Right atrium auricular region (tissue), 2 donors: ENCODE measurements at regions not wholly inside any gene's neighbourhood (a gene's known extent, or its start where the extent isn't known, plus 50 kb on each side); places are given as distances from the start of the nearest gene placed in this dataset.

Experiments
- DNase-seq: peaks from one replicate; pipeline ENCODE4 v3.0.0-alpha.2; 2019; ENCODE audit warnings: low spot score
- H3K27ac ChIP-seq, 2 donors: fragments of 200-600 bp; sonication (generic); 1 replicate in 1 of 2; 2 replicates in 1 of 2; pipeline ENCODE4 v1.5.1; 2016 to 2019
- H3K27me3 ChIP-seq, 2 donors: fragments of 200-600 bp; sonication (generic); one replicate each; pipeline versions ENCODE4 v1.5.1 to v1.6.0; 2017 to 2019
- H3K36me3 ChIP-seq: fragments of 200-600 bp; sonication (generic); one replicate; pipeline ENCODE4 v1.5.1; 2016
- H3K4me1 ChIP-seq, 2 donors: fragments of 200-600 bp; sonication (generic); one replicate each; pipeline versions ENCODE4 v1.5.1 to v1.6.0; 2017 to 2019
- H3K4me3 ChIP-seq, 2 donors: fragments of 200-600 bp; sonication (generic); 1 replicate in 1 of 2; 2 replicates in 1 of 2; pipeline ENCODE4 v1.5.1; 2017 to 2019; ENCODE audit warnings: mild to moderate bottlenecking in 1 of 2, moderate library complexity in 1 of 2
- H3K9me3 ChIP-seq, 2 donors: fragments of 200-600 bp; sonication (generic); one replicate each; pipeline ENCODE4 v1.5.1; 2019
- TF ChIP-seq, protein P1 (sequence below), 2 donors: fragments of 200-600 bp; sonication (generic); IDR thresholded peaks; one replicate each; pipeline ENCODE4 v1.5.1; 2019; ENCODE audit warnings: antibody characterized with exemption in 2 of 2

DNA sequence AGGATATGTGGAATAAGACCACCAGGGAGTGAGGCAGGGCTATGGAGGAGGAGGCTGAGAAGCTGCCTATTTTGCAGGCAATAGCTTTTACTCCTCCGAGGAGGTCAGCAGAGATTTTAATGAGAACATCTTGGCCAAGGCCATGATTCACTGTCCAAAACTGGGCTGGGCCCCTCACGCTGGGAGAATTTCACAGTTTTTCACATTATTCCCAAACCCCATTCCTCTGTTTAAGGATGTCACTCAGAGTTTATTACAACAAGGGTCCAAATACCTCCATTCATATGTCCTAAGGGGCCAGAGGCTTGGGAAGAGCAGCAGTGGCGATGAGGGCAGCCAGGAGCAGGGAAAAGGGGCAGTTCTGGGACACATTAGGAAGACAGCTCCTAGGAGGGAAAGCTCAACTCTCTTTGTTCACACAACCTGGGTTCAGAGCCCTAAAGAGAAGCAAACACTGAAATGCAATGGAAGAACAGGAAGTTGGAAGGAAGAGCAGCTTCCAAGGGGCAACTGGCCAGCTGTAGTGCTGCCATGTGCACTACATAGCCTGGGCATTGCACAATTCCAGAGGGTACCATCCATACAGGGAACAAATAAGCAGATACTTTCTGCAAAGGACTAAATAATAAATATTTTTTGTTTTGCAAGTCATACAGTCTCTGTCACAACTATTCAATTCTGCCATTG, 283.2 kb downstream of the NUAK1 start:
- Histone ChIP-seq H3K27ac (no peak overlapping the region), H3K36me3 (no peaks in the 10 kb centered on the region), H3K9me3 (no peaks in the 10 kb centered on the region), H3K27me3 (no peaks in the 10 kb centered on the region), H3K4me1 (peaks cover 0 to 8% of the 10 kb centered on the region in 2 donors), H3K4me3 (no peak overlapping the region)
- TF ChIP-seq, protein P1, sequence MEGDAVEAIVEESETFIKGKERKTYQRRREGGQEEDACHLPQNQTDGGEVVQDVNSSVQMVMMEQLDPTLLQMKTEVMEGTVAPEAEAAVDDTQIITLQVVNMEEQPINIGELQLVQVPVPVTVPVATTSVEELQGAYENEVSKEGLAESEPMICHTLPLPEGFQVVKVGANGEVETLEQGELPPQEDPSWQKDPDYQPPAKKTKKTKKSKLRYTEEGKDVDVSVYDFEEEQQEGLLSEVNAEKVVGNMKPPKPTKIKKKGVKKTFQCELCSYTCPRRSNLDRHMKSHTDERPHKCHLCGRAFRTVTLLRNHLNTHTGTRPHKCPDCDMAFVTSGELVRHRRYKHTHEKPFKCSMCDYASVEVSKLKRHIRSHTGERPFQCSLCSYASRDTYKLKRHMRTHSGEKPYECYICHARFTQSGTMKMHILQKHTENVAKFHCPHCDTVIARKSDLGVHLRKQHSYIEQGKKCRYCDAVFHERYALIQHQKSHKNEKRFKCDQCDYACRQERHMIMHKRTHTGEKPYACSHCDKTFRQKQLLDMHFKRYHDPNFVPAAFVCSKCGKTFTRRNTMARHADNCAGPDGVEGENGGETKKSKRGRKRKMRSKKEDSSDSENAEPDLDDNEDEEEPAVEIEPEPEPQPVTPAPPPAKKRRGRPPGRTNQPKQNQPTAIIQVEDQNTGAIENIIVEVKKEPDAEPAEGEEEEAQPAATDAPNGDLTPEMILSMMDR (IDR thresholded peaks at IDR 0.05) = no peak
- no peak for DNase-seq

DNA sequence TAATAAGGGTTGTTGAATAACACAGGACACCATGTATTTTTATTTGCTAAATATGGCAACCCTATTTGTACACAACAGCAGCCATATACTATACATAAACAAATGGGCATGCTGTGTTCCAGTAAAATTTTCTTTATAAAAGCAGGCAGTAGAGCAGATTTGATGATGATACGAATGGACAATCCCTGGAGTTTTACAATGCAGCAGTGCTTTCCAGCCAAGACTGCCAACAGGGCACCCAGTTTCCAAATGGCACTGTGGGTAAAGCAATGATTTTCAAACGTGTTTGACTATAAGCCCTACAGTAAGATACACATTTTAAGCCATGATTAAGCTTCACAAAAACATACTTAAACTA, 282.7 kb downstream of the NUAK1 start:
- peaks cover 0 to 8% of the 10 kb centered on the region in 2 donors for H3K4me1 ChIP-seq
- H3K9me3 ChIP-seq = no peaks in the 10 kb centered on the region
- no peak for DNase-seq
- H3K36me3 ChIP-seq = no peaks in the 10 kb centered on the region
- TF ChIP-seq, protein P1 (IDR thresholded peaks at IDR 0.05) = no peak
- H3K27ac ChIP-seq = no peak overlapping the region
- H3K4me3 ChIP-seq = no peak overlapping the region
- no peaks in the 10 kb centered on the region for H3K27me3 ChIP-seq

DNA sequence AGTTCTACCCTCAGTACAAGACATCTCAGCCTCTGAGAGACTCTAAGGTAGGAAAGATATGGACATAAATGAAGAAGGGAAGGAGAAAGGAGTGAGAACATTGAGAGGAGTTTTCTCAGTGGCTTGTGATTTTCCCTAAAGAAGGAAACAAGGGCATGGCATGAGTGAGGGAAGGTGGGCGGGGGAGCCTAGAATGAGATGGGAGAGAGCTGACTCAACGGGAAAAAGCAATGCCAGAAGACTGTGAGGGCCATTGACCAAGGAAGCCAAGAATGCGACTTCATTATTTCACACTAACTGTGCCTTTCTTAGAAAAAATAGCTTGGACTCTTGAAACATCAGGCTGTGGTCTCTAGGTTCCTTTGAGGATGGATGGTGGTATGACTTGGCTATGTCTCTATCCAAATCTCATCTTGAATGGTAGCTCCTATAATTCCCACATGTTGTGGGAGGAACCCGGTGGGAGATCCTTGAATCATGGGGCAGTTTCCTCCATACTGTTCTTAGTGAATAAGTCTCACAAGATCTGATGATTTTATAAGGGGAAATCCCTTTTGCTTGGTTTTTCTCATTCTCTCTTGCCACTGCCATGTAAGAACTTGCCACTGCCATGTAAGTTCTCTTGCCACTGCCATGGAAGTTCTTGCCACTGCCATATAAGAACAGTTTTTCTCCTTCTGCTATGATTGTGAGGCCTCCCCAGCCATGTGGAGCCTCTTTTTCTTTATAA, 279.6 kb downstream of the NUAK1 start:
- no peaks in the 10 kb centered on the region for H3K36me3 ChIP-seq
- no peak overlapping the region for H3K4me3 ChIP-seq
- TF ChIP-seq, protein P1 (IDR thresholded peaks at IDR 0.05) = no peak
- H3K4me1 ChIP-seq = no peaks in the 10 kb centered on the region
- no peak overlapping the region for H3K27ac ChIP-seq
- H3K27me3 ChIP-seq = no peaks in the 10 kb centered on the region
- no peak for DNase-seq
- no peaks in the 10 kb centered on the region for H3K9me3 ChIP-seq

DNA sequence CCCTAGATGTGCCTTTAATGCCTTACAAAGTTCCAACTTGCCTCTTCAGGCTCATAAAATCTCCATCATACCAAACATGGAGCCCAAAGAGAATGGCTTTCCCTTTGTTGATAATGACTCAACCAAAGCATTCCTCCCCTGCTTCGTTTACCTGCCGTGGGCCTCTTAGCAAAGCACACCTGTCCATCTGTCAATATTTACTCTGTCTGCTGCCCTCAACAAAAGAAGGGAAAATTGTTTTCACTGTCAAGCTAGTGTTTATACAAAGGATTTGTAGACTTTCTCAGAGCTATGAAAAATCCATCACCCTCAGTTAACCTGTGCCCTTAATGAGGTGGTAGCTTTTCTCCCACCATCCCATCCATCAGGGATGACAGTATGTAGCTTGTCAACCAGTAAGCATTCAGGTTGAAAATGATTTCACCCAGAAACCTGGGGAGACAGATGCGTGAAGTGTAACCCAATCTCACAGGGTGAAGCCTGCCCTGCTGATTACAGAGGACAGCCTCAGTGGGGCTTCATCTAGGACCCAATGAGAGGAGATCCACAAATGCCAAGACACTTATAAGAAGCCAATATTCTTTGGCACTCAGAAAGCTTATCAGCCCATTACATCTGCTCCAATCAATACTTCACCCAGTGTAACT, 278.1 kb downstream of the NUAK1 start:
- H3K4me1 ChIP-seq = no peaks in the 10 kb centered on the region
- H3K27me3 ChIP-seq = no peaks in the 10 kb centered on the region
- H3K27ac ChIP-seq = no peak overlapping the region
- no peaks in the 10 kb centered on the region for H3K9me3 ChIP-seq
- no peak for DNase-seq
- no peak overlapping the region for H3K4me3 ChIP-seq
- H3K36me3 ChIP-seq = no peaks in the 10 kb centered on the region
- TF ChIP-seq, protein P1 (IDR thresholded peaks at IDR 0.05) = no peak

DNA sequence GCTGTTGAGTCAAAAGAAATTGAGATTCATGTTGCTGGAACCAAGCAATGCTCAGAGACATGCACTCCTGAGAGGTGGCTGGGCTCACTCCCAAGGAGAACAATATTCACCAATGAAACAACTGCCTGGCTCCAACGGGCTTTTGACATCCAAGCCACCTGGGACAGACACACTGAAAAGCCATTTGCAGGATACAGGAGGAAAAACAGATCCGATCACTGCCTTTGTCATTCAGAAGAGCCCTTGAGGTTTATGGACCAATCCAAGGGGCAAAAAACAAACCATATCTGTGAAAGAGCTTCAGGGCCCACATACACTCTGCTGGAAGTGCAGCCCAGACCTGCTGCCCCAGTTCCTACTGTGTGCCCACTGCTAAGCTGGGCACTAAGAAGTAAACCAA, 277.5 kb downstream of the NUAK1 start:
- H3K27me3 ChIP-seq = no peaks in the 10 kb centered on the region
- H3K4me3 ChIP-seq = no peak overlapping the region
- no peak for DNase-seq
- H3K4me1 ChIP-seq = no peaks in the 10 kb centered on the region
- no peak overlapping the region for H3K27ac ChIP-seq
- TF ChIP-seq, protein P1 (IDR thresholded peaks at IDR 0.05) = no peak
- no peaks in the 10 kb centered on the region for H3K9me3 ChIP-seq
- H3K36me3 ChIP-seq = no peaks in the 10 kb centered on the region
